AG09319 (cell line): ENCODE measurements at regions not wholly inside any gene's neighbourhood (a gene's known extent, or its start where the extent isn't known, plus 50 kb on each side); places are given as distances from the start of the nearest gene placed in this dataset.

Source experiments
- DNase-seq: peaks from one replicate; pipeline ENCODE4 v3.0.0-alpha.2; 2010; ENCODE audit warnings: low read depth; ENCODE audit errors: extremely low read depth
- TF ChIP-seq, protein P1 (sequence below): IDR thresholded peaks from 2 replicates; pipeline ENCODE4 v1.5.1; 2011; ENCODE audit warnings: low read depth, mild to moderate bottlenecking, inconsistent platforms, low read length, moderate library complexity

DNA sequence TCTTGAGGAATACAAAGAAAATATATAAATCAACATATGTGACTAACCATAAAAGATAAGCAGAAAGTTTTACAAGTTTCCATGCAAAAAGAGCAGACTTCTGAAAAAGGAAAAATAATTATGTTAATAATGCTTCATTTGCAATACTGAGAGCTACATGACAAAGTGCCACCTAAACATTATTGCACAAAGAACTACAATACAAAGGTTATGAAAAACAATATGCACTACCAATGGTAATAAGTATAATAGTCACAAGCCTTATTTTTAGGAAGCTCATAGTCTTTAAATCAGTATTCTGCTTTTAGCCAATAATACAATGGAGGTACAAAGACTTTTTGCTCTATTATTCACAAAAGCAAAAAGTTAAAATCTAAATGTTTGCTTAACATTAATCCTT lies 411.2 kb downstream of the TLL1 start:
- TF ChIP-seq, protein P1, sequence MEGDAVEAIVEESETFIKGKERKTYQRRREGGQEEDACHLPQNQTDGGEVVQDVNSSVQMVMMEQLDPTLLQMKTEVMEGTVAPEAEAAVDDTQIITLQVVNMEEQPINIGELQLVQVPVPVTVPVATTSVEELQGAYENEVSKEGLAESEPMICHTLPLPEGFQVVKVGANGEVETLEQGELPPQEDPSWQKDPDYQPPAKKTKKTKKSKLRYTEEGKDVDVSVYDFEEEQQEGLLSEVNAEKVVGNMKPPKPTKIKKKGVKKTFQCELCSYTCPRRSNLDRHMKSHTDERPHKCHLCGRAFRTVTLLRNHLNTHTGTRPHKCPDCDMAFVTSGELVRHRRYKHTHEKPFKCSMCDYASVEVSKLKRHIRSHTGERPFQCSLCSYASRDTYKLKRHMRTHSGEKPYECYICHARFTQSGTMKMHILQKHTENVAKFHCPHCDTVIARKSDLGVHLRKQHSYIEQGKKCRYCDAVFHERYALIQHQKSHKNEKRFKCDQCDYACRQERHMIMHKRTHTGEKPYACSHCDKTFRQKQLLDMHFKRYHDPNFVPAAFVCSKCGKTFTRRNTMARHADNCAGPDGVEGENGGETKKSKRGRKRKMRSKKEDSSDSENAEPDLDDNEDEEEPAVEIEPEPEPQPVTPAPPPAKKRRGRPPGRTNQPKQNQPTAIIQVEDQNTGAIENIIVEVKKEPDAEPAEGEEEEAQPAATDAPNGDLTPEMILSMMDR = no peak
- DNase-seq = no peak

- TF ChIP-seq, protein P1 = no peak
- no peak for DNase-seq
Observed at GRCh38 chr4:166290426-166290825, 417.4 kb downstream of the TLL1 start.

- DNase-seq = no peak
- TF ChIP-seq, protein P1 = no peak
Observed at GRCh38 chr4:166293556-166293955, 420.5 kb downstream of the TLL1 start.

DNA sequence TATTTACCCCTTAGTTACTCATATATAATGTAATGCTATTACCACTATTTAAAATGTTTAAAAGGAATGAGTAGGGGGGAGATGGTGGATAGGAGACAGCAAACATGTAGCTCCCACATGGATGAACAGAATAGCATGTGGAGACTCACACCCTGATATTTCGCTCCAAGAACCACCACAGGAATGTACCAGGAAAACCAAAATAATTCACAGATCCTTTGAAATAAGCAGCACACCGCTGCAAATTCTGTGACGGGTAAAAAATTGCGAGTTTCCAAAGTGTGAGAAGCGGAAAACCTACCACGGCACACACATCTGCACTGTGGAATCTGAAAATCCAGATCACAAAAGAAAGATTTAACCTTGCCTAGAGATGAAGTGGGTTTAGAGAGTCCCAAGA lies 428.2 kb downstream of the TLL1 start:
- no peak for DNase-seq
- TF ChIP-seq, protein P1 = no peak

DNA sequence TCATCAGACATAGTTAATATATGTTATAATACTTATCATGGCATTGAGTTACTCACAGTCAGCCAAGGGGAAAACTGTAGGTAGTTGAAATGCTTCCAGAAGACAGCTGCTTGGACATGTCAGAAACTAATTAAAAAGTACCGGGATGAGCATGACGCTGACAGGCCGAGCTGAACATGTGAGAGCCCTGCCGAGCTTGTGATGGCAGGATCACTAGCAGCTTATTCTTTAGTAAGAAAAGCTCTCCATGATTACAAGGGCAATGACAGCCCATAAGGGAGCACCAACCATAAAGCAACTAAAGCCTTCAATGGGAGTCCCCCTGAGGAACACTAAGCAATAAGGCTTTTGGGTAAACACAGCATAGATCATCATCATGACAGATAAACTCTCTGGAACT lies 435.6 kb downstream of the TLL1 start:
- TF ChIP-seq, protein P1 = no peak
- DNase-seq = no peak

GRCh38 chr4:166309286-166309685 lies 436.2 kb downstream of the TLL1 start:
- TF ChIP-seq, protein P1 = no peak
- DNase-seq = no peak

- no peak for DNase-seq
Observed at GRCh38 chr4:166311169-166311568, 438.1 kb downstream of the TLL1 start.

More at GRCh38 chr4:166311169-166311568, 438.1 kb downstream of the TLL1 start:
- TF ChIP-seq, protein P1 = no peak
